ENCODE measurements at regions not wholly inside any gene's neighbourhood (a gene's known extent, or its start where the extent isn't known, plus 50 kb on each side); places are given as distances from the start of the nearest gene placed in this dataset.
A peak's percentile ranks its signal among the peaks of the same experiment; 100 is the strongest.
"Not testable (repeated sequence)": the region's sequence is repeated elsewhere in the genome, so short reads cannot be mapped to it uniquely, and the experiment has no call there.

GRCh38 chr7:35853194-35853593, 52.3 kb downstream of the SEPTIN7 start:
- not testable (repeated sequence) for DNase-seq, ATAC-seq

- ATAC-seq, result no peak
- no peak for DNase-seq
Measured at GRCh38 chr7:35854311-35854710, 53.5 kb downstream of the SEPTIN7 start.

- DNase-seq (no peak), ATAC-seq (no peak)
Measured at GRCh38 chr7:35856175-35856574, 55.3 kb downstream of the SEPTIN7 start.

GRCh38 chr7:35860664-35861063, 59.8 kb downstream of the SEPTIN7 start:
- ATAC-seq (no peak), DNase-seq (no peak)

GRCh38 chr7:35865287-35865686, 64.4 kb downstream of the SEPTIN7 start:
- DNase-seq, result no peak

GRCh38 chr7:35866186-35866585, 65.3 kb downstream of the SEPTIN7 start:
- no peak for DNase-seq
- no peak for ATAC-seq

More at GRCh38 chr7:35865287-35865686, 64.4 kb downstream of the SEPTIN7 start:
- ATAC-seq, result no peak

- DNase-seq, ATAC-seq: not testable (repeated sequence)
Measured at GRCh38 chr7:35869117-35869516, 68.3 kb downstream of the SEPTIN7 start.

- DNase-seq (no peak), ATAC-seq (no peak)
Measured at GRCh38 chr7:35869810-35870209, 69.0 kb downstream of the SEPTIN7 start.

- no peak for DNase-seq
- no peak for ATAC-seq
Measured at GRCh38 chr7:35871856-35872255, 71.0 kb downstream of the SEPTIN7 start.

- ATAC-seq (no peak), DNase-seq (no peak)
Measured at GRCh38 chr7:35874886-35875285, 74.0 kb downstream of the SEPTIN7 start.

- DNase-seq, result no peak
Measured at GRCh38 chr7:35875292-35875691, 74.4 kb downstream of the SEPTIN7 start.

GRCh38 chr7:35878351-35878750, 77.5 kb downstream of the SEPTIN7 start:
- DNase-seq, result no peak
- no peak for ATAC-seq

More at GRCh38 chr7:35875292-35875691, 74.4 kb downstream of the SEPTIN7 start:
- no peak for ATAC-seq

GRCh38 chr7:35887430-35887829, 86.6 kb downstream of the SEPTIN7 start:
- DNase-seq, ATAC-seq: not testable (repeated sequence)

- ATAC-seq (no peak), DNase-seq (no peak)
Measured at GRCh38 chr7:35889001-35889400, 88.1 kb downstream of the SEPTIN7 start.

- ATAC-seq, result no peak
- DNase-seq, result no peak
Measured at GRCh38 chr7:35889870-35890269, 89.0 kb downstream of the SEPTIN7 start.

GRCh38 chr7:35891004-35891830, 90.4 kb downstream of the SEPTIN7 start:
- no peak for DNase-seq
- no peak for ATAC-seq

- DNase-seq, result no peak
- no peak for ATAC-seq
Measured at GRCh38 chr7:35893649-35894048, 92.8 kb downstream of the SEPTIN7 start.

GRCh38 chr7:35894721-35895120, 93.9 kb downstream of the SEPTIN7 start:
- DNase-seq (no peak), ATAC-seq (no peak)

GRCh38 chr7:35900651-35901050, 99.8 kb downstream of the SEPTIN7 start:
- ATAC-seq (no peak), DNase-seq (no peak)

GRCh38 chr7:35905555-35905954, 104.7 kb downstream of the SEPTIN7 start:
- no peak for ATAC-seq

GRCh38 chr7:35906191-35906908, 105.5 kb downstream of the SEPTIN7 start:
- ATAC-seq (peak; percentile 75), DNase-seq (peak; percentile 64)

More at GRCh38 chr7:35905555-35905954, 104.7 kb downstream of the SEPTIN7 start:
- DNase-seq, result no peak

GRCh38 chr7:35908331-35909216, 107.7 kb downstream of the SEPTIN7 start:
- ATAC-seq (no peak), DNase-seq (no peak)

Data from stimulated activated naive CD8-positive, alpha-beta T cell treated with anti-CD3 and anti-CD28 coated beads, Interleukin-15, Interleukin-2, amounts not matched to agents 100 U/mL and 50 U/mL, for 24 hours (primary cell).